Chondrocyte (in vitro differentiated cells): ENCODE measurements at regions not wholly inside any gene's neighbourhood (a gene's known extent, or its start where the extent isn't known, plus 50 kb on each side); places are given as distances from the start of the nearest gene placed in this dataset.
"Not testable (repeated sequence)": the region's sequence is repeated elsewhere in the genome, so short reads cannot be mapped to it uniquely, and the experiment has no call there.

Source experiments
- DNase-seq: peaks from one replicate; pipeline ENCODE4 v3.0.0; 2021; ENCODE audit warnings: mixed read lengths, low spot score
- H3K27ac Mint-ChIP-seq: one replicate; pipeline ENCODE4 v1.8.0; 2021; ENCODE audit warnings: mild to moderate bottlenecking, moderate library complexity, mixed read lengths; ENCODE audit not compliant: unreplicated experiment
- H3K27me3 Mint-ChIP-seq: 2 replicates; pipeline ENCODE4 v1.8.0; 2021; ENCODE audit warnings: low read depth, mixed read lengths
- H3K36me3 Mint-ChIP-seq: 2 replicates; pipeline ENCODE4 v1.8.0; 2021; ENCODE audit warnings: low read depth, mixed read lengths
- H3K4me1 Mint-ChIP-seq: 2 replicates; pipeline ENCODE4 v1.8.0; 2021; ENCODE audit warnings: low read depth, mild to moderate bottlenecking, mixed read lengths
- H3K4me3 Mint-ChIP-seq: one replicate; pipeline ENCODE4 v1.8.0; 2021; ENCODE audit warnings: mild to moderate bottlenecking, moderate library complexity, mixed read lengths; ENCODE audit not compliant: unreplicated experiment
- H3K9me3 Mint-ChIP-seq: 2 replicates; pipeline ENCODE4 v1.8.0; 2021; ENCODE audit warnings: low read depth, mixed read lengths
- CTCF ChIP-seq: fragments of 200-600 bp; sonication (generic); IDR thresholded peaks from 2 replicates; pipeline ENCODE4 v1.5.0; 2021; ENCODE audit warnings: antibody characterized with exemption, mild to moderate bottlenecking, moderate library complexity

GRCh38 chr2:234865586-234865985 is 86.2 kb upstream of the SH3BP4 start:
- peaks cover 34% of the 10 kb centered on the region for H3K4me1 Mint-ChIP-seq
- no peaks in the 10 kb centered on the region for H3K36me3 Mint-ChIP-seq
- H3K9me3 Mint-ChIP-seq = peaks cover 3% of the 10 kb centered on the region
- no peak for TF ChIP-seq CTCF
- peaks cover 4% of the 10 kb centered on the region for H3K27me3 Mint-ChIP-seq
- no peak overlapping the region for H3K27ac Mint-ChIP-seq
- no peak for DNase-seq
- no peak overlapping the region for H3K4me3 Mint-ChIP-seq

- Mint-ChIP-seq H3K27me3 (no peaks in the 10 kb centered on the region), H3K4me3 (no peak overlapping the region), H3K36me3 (no peaks in the 10 kb centered on the region), H3K9me3 (peaks cover 3% of the 10 kb centered on the region), H3K4me1 (peaks cover 34% of the 10 kb centered on the region), H3K27ac (no peak overlapping the region)
- no peak for TF ChIP-seq CTCF
- no peak for DNase-seq
These were observed 86.8 kb upstream of the SH3BP4 start for GRCh38 chr2:234865040-234865439.

GRCh38 chr2:234864506-234864905 is 87.3 kb upstream of the SH3BP4 start:
- Mint-ChIP-seq H3K36me3 (no peaks in the 10 kb centered on the region), H3K9me3 (peaks cover 3% of the 10 kb centered on the region), H3K27ac (no peak overlapping the region), H3K27me3 (no peaks in the 10 kb centered on the region), H3K4me1 (peaks cover 34% of the 10 kb centered on the region), H3K4me3 (no peak overlapping the region)
- no peak for TF ChIP-seq CTCF
- no peak for DNase-seq

GRCh38 chr2:234863043-234863934 is 88.5 kb upstream of the SH3BP4 start:
- no peak for DNase-seq
- no peaks in the 10 kb centered on the region for H3K36me3 Mint-ChIP-seq
- H3K27ac Mint-ChIP-seq = peak overlapping the region; percentile 87
- no peak for TF ChIP-seq CTCF
- H3K4me3 Mint-ChIP-seq = no peak overlapping the region
- H3K9me3 Mint-ChIP-seq = peaks cover 3% of the 10 kb centered on the region
- peaks cover 34% of the 10 kb centered on the region for H3K4me1 Mint-ChIP-seq
- no peaks in the 10 kb centered on the region for H3K27me3 Mint-ChIP-seq

GRCh38 chr2:234861841-234862735 is 89.7 kb upstream of the SH3BP4 start:
- H3K4me3 Mint-ChIP-seq = no peak overlapping the region
- H3K27me3 Mint-ChIP-seq = no peaks in the 10 kb centered on the region
- H3K9me3 Mint-ChIP-seq = no peaks in the 10 kb centered on the region
- no peaks in the 10 kb centered on the region for H3K36me3 Mint-ChIP-seq
- peaks cover 34% of the 10 kb centered on the region for H3K4me1 Mint-ChIP-seq
- peak overlapping the region; percentile 90 for H3K27ac Mint-ChIP-seq
- no peak for TF ChIP-seq CTCF
- DNase-seq = no peak

- H3K9me3 Mint-ChIP-seq, H3K4me3 Mint-ChIP-seq, H3K27me3 Mint-ChIP-seq, H3K36me3 Mint-ChIP-seq, DNase-seq, H3K27ac Mint-ChIP-seq: not testable (repeated sequence)
- H3K4me1 Mint-ChIP-seq = peaks cover 34% of the 10 kb centered on the region
These were observed 92.4 kb upstream of the SH3BP4 start for GRCh38 chr2:234859330-234859872.
